ENCODE measurements at regions not wholly inside any gene's neighbourhood (a gene's known extent, or its start where the extent isn't known, plus 50 kb on each side); places are given as distances from the start of the nearest gene placed in this dataset.

- Mint-ChIP-seq H3K4me3 (ENCODE audit: unreplicated experiment) (no peak overlapping the region), H3K27ac (ENCODE audit: unreplicated experiment) (no peak overlapping the region), H3K27me3 (ENCODE audit: unreplicated experiment) (no peaks in the 10 kb centered on the region), H3K9me3 (ENCODE audit: unreplicated experiment) (no peaks in the 10 kb centered on the region), H3K4me1 (ENCODE audit: low read depth, unreplicated experiment) (no peaks in the 10 kb centered on the region), H3K36me3 (ENCODE audit: unreplicated experiment) (no peaks in the 10 kb centered on the region)
- TF ChIP-seq CTCF (IDR thresholded peaks at IDR 0.05; ENCODE audit: partially characterized antibody, unreplicated experiment), result no peak
- DNase-seq, result no peak
Observed at GRCh38 chr16:52034830-52035229, 512.1 kb downstream of the TOX3 start.

DNA sequence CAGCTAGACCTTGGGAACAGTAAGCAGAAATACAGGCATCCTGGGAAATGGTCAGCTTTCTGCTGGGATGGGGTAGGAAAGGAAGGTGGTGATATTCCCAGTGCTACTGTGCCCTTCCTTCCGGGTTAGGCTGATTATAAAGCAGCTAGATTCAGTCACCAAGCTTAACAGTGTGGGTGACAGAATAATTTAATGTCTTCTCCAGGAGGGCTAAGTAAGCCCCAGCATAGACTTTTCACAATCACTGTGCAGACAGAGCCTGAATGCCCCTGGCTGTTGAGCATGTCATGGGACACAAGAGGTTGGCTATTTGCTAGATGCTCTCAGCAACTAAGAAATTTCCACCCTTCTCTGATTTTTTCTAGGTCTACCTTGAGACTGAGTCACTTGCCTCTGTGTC is 513.0 kb downstream of the TOX3 start:
- Mint-ChIP-seq H3K4me3 (ENCODE audit: unreplicated experiment) (no peak overlapping the region), H3K27ac (ENCODE audit: unreplicated experiment) (no peak overlapping the region), H3K36me3 (ENCODE audit: unreplicated experiment) (no peaks in the 10 kb centered on the region), H3K27me3 (ENCODE audit: unreplicated experiment) (no peaks in the 10 kb centered on the region), H3K4me1 (ENCODE audit: low read depth, unreplicated experiment) (no peaks in the 10 kb centered on the region), H3K9me3 (ENCODE audit: unreplicated experiment) (no peaks in the 10 kb centered on the region)
- TF ChIP-seq CTCF (IDR thresholded peaks at IDR 0.05; ENCODE audit: partially characterized antibody, unreplicated experiment), result no peak
- DNase-seq, result no peak

DNA sequence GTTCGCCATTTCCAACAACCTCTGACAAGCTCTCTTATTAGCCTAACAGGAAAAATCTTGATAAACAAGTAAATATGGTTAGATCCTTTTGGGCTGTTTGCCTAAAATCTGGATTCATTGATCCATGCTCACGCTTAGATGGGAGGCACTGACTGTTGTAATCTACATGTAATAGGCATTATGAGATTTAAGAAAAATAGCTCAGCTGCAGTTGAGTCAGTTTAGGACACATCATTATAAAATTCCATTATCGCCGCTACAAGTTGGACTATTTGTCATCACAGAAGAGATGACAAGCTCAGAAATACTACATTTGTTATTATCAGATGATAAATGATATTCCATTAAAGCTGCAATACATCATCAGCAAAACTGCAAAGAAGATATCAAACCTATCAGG is 524.0 kb downstream of the TOX3 start:
- H3K36me3 Mint-ChIP-seq (ENCODE audit: unreplicated experiment), result no peaks in the 10 kb centered on the region
- TF ChIP-seq CTCF (IDR thresholded peaks at IDR 0.05; ENCODE audit: partially characterized antibody, unreplicated experiment), result no peak
- DNase-seq, result no peak
- H3K4me3 Mint-ChIP-seq (ENCODE audit: unreplicated experiment), result no peak overlapping the region
- H3K27me3 Mint-ChIP-seq (ENCODE audit: unreplicated experiment), result no peaks in the 10 kb centered on the region
- no peak overlapping the region for H3K27ac Mint-ChIP-seq (ENCODE audit: unreplicated experiment)
- no peaks in the 10 kb centered on the region for H3K9me3 Mint-ChIP-seq (ENCODE audit: unreplicated experiment)
- no peaks in the 10 kb centered on the region for H3K4me1 Mint-ChIP-seq (ENCODE audit: low read depth, unreplicated experiment)

DNA sequence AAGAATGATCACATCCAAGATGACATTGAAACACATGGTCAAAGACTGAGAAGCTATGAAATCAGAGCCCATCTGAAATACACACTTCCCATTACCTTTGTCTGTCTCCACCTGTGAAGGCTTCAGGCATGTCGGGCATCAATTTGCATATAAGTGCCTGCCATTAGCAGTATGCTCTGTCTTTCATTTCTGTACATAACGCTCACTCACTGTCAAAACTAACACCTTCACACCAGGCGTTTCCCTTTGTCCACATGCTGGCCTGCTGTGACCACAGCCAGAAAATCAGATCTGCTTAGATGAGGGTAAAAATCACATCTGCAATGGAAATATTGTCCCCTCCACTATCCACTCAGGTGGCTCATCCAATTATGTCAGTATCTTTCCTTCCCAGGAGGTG is 524.8 kb downstream of the TOX3 start:
- DNase-seq, result no peak
- Mint-ChIP-seq H3K27me3 (ENCODE audit: unreplicated experiment) (no peaks in the 10 kb centered on the region), H3K9me3 (ENCODE audit: unreplicated experiment) (no peaks in the 10 kb centered on the region), H3K36me3 (ENCODE audit: unreplicated experiment) (no peaks in the 10 kb centered on the region), H3K4me1 (ENCODE audit: low read depth, unreplicated experiment) (no peaks in the 10 kb centered on the region), H3K4me3 (ENCODE audit: unreplicated experiment) (no peak overlapping the region), H3K27ac (ENCODE audit: unreplicated experiment) (no peak overlapping the region)
- no peak for TF ChIP-seq CTCF (IDR thresholded peaks at IDR 0.05; ENCODE audit: partially characterized antibody, unreplicated experiment)

- no peak overlapping the region for H3K4me3 Mint-ChIP-seq (ENCODE audit: unreplicated experiment)
- no peaks in the 10 kb centered on the region for H3K4me1 Mint-ChIP-seq (ENCODE audit: low read depth, unreplicated experiment)
- H3K9me3 Mint-ChIP-seq (ENCODE audit: unreplicated experiment), result peaks cover 12% of the 10 kb centered on the region
- no peak for TF ChIP-seq CTCF (IDR thresholded peaks at IDR 0.05; ENCODE audit: partially characterized antibody, unreplicated experiment)
- no peak overlapping the region for H3K27ac Mint-ChIP-seq (ENCODE audit: unreplicated experiment)
- H3K36me3 Mint-ChIP-seq (ENCODE audit: unreplicated experiment), result peaks cover 12% of the 10 kb centered on the region
- DNase-seq, result no peak
- peaks cover 3% of the 10 kb centered on the region for H3K27me3 Mint-ChIP-seq (ENCODE audit: unreplicated experiment)
Observed at GRCh38 chr16:52016387-52016786, 530.6 kb downstream of the TOX3 start.

All from glutamatergic neuron (in vitro differentiated cells).